CD14-positive monocyte (primary cell): ENCODE measurements at regions not wholly inside any gene's neighbourhood (a gene's known extent, or its start where the extent isn't known, plus 50 kb on each side); places are given as distances from the start of the nearest gene placed in this dataset.

Experiments used
- DNase-seq, 3 donors: peaks; one replicate each; pipeline ENCODE4 v3.0.0-alpha.2; 2011 to 2022
- H2AFZ ChIP-seq: 2 replicates; pipeline ENCODE4 v1.6.0; 2012; ENCODE audit warnings: mild to moderate bottlenecking, low read depth, low read length, inconsistent platforms; ENCODE audit not compliant: insufficient read depth, poor library complexity, severe bottlenecking
- H3K27ac ChIP-seq, 2 donors: 1 replicate in 1 of 2; 2 replicates in 1 of 2; pipeline ENCODE4 v1.5.1; 2012 to 2013; ENCODE audit warnings: low read length in 2 of 2, control low read depth in 1 of 2, inconsistent platforms in 1 of 2, low read depth in 1 of 2, mild to moderate bottlenecking in 1 of 2
- H3K27me3 ChIP-seq, 2 donors: one replicate each; pipeline versions ENCODE4 v1.6.0 to v1.6.1; 2011 to 2013; ENCODE audit warnings: low read length in 2 of 2; ENCODE audit not compliant: control insufficient read depth in 2 of 2, insufficient read depth in 2 of 2
- H3K36me3 ChIP-seq, 2 donors: replicated peaks in 1 of 2; 1 replicate in 1 of 2; 2 replicates in 1 of 2; pipeline versions ENCODE4 v1.5.1 to v1.6.1; 2012 to 2013; ENCODE audit warnings: low read length in 2 of 2, control low read depth in 1 of 2, inconsistent platforms in 1 of 2, mild to moderate bottlenecking in 1 of 2; ENCODE audit not compliant: insufficient read depth in 2 of 2, control insufficient read depth in 1 of 2
- H3K4me1 ChIP-seq, 2 donors: 1 replicate in 1 of 2; 2 replicates in 1 of 2; pipeline versions ENCODE4 v1.5.1 to v1.6.1; 2012 to 2013; ENCODE audit warnings: low read length in 2 of 2, control low read depth in 1 of 2, inconsistent platforms in 1 of 2, mild to moderate bottlenecking in 1 of 2, moderate library complexity in 1 of 2; ENCODE audit not compliant: insufficient read depth in 2 of 2, control insufficient read depth in 1 of 2
- H3K4me2 ChIP-seq: replicated peaks from 2 replicates; pipeline ENCODE3; 2012; ENCODE audit warnings: low read length, moderate library complexity, mild to moderate bottlenecking; ENCODE audit not compliant: poor library complexity, severe bottlenecking; ENCODE audit errors: extremely low read depth
- H3K4me3 ChIP-seq, 3 experiments: fragments of 200-600 bp in 1 of 3; sonication (generic) in 1 of 3; replicated peaks in 1 of 3; 1 replicate in 2 of 3; 2 replicates in 1 of 3; pipeline ENCODE4 v1.5.1; 2011 to 2013; ENCODE audit warnings: low read length in 3 of 3, mild to moderate bottlenecking in 3 of 3, control low read depth in 2 of 3, low read depth in 2 of 3, inconsistent platforms in 1 of 3, moderate library complexity in 1 of 3
- H3K79me2 ChIP-seq: 2 replicates; pipeline ENCODE4 v1.6.0; 2012; ENCODE audit warnings: mild to moderate bottlenecking, control low read depth, inconsistent platforms, low read length, moderate library complexity; ENCODE audit not compliant: insufficient read depth
- H3K9ac ChIP-seq: 2 replicates; pipeline ENCODE4 v1.6.0; 2017; ENCODE audit warnings: low read length, mild to moderate bottlenecking; ENCODE audit not compliant: insufficient read depth, poor library complexity, severe bottlenecking
- H3K9me3 ChIP-seq, 2 donors: replicated peaks in 1 of 2; 1 replicate in 1 of 2; 2 replicates in 1 of 2; pipeline versions ENCODE4 v1.5.1 to v1.6.1; 2012 to 2013; ENCODE audit warnings: low read length in 2 of 2, control low read depth in 1 of 2; ENCODE audit not compliant: control insufficient read depth in 1 of 2, insufficient read depth in 1 of 2
- H4K20me1 ChIP-seq: 2 replicates; pipeline ENCODE4 v1.6.0; 2012; ENCODE audit warnings: mild to moderate bottlenecking, low read length, control low read depth, moderate library complexity; ENCODE audit not compliant: insufficient read depth
- H3K27ac Mint-ChIP-seq, 7 donors: one replicate each; pipeline ENCODE4 v1.8.0; 2020; ENCODE audit warnings: mild to moderate bottlenecking in 7 of 7, mixed read lengths in 7 of 7, moderate library complexity in 6 of 7, inconsistent platforms in 2 of 7
- H3K27me3 Mint-ChIP-seq, 3 donors: one replicate each; pipeline ENCODE4 v1.8.0; 2021 to 2022; ENCODE audit warnings: low read depth in 3 of 3, mild to moderate bottlenecking in 3 of 3, mixed read lengths in 3 of 3, moderate library complexity in 3 of 3, inconsistent platforms in 1 of 3
- H3K36me3 Mint-ChIP-seq, 2 donors: one replicate each; pipeline ENCODE4 v1.8.0; 2020; ENCODE audit warnings: mixed read lengths in 2 of 2, inconsistent platforms in 1 of 2, mild to moderate bottlenecking in 1 of 2
- H3K4me1 Mint-ChIP-seq: one replicate; pipeline ENCODE4 v1.8.0; 2020; ENCODE audit warnings: mild to moderate bottlenecking, mixed read lengths
- H3K4me3 Mint-ChIP-seq, 2 donors: one replicate each; pipeline ENCODE4 v1.8.0; 2020; ENCODE audit warnings: mild to moderate bottlenecking in 2 of 2, mixed read lengths in 2 of 2, moderate library complexity in 1 of 2
- H3K9me3 Mint-ChIP-seq, 7 donors: one replicate each; pipeline ENCODE4 v1.8.0; 2020 to 2022; ENCODE audit warnings: mixed read lengths in 7 of 7, mild to moderate bottlenecking in 6 of 7, moderate library complexity in 6 of 7, inconsistent platforms in 2 of 7
- CTCF ChIP-seq: fragments of 200-600 bp; IDR thresholded peaks from one replicate; pipeline ENCODE4 v1.8.0; 2022; ENCODE audit warnings: antibody characterized with exemption, mild to moderate bottlenecking
- WGBS: methylation state at CpG from one replicate; pipeline ENCODE4 v1.1.5; 2013; ENCODE audit warnings: missing lambda C conversion rate; ENCODE audit not compliant: insufficient coverage; 5-methylcytosine and 5-hydroxymethylcytosine counted together
- intact Hi-C, 2 donors: fragments of 100-400 bp; cut with micrococcal nuclease; formaldehyde crosslinking; loops; one replicate each; pipeline versions ENCODE4 v1.15.0 to v1.15.1; 2023

- Histone ChIP-seq H3K9me3 (no peaks in the 10 kb centered on the region), H3K4me1 (no peaks in the 10 kb centered on the region), H3K4me2 (no peak overlapping the region), H3K27ac (no peak overlapping the region), H3K79me2 (no peaks in the 10 kb centered on the region), H3K36me3 (no peaks in the 10 kb centered on the region), H2AFZ (no peak overlapping the region), H3K9ac (no peak overlapping the region), H4K20me1 (no peaks in the 10 kb centered on the region), H3K4me3 (no peak overlapping the region), H3K27me3 (no peaks in the 10 kb centered on the region)
- H3K4me3 Mint-ChIP-seq = no peak overlapping the region
- no peaks in the 10 kb centered on the region for H3K36me3 Mint-ChIP-seq
- H3K4me1 Mint-ChIP-seq = no peaks in the 10 kb centered on the region
- 89% methylated on average over 6 of the region's 7 CpGs for WGBS
- no peak for DNase-seq
- no peak overlapping the region for H3K27ac Mint-ChIP-seq
- H3K9me3 Mint-ChIP-seq = no peaks in the 10 kb centered on the region
- intact Hi-C loops = no loop called here
- no peak for TF ChIP-seq CTCF
- peaks cover 0 to 5% (median 3%) of the 10 kb centered on the region in 3 donors for H3K27me3 Mint-ChIP-seq
Observed at GRCh38 chr2:16246911-16247310, 306.6 kb downstream of the MYCN start.

- intact Hi-C loops = no loop called here
- no peak for DNase-seq
- Histone ChIP-seq H3K27ac (no peak overlapping the region), H3K36me3 (no peaks in the 10 kb centered on the region), H3K9ac (no peak overlapping the region), H3K4me1 (no peaks in the 10 kb centered on the region), H2AFZ (no peak overlapping the region), H3K9me3 (no peaks in the 10 kb centered on the region), H3K4me2 (no peak overlapping the region), H3K27me3 (no peaks in the 10 kb centered on the region), H3K79me2 (no peaks in the 10 kb centered on the region), H4K20me1 (no peaks in the 10 kb centered on the region), H3K4me3 (no peak overlapping the region)
- Mint-ChIP-seq H3K4me3 (no peak overlapping the region), H3K36me3 (no peaks in the 10 kb centered on the region), H3K9me3 (no peaks in the 10 kb centered on the region), H3K27ac (no peak overlapping the region), H3K4me1 (no peaks in the 10 kb centered on the region), H3K27me3 (peaks cover 0 to 5% (median 3%) of the 10 kb centered on the region in 3 donors)
- TF ChIP-seq CTCF = no peak
- WGBS = 100% methylated on average over 1 of the region's 2 CpGs
Observed at GRCh38 chr2:16246281-16246850, 306.0 kb downstream of the MYCN start.
